ENCODE measurements at regions not wholly inside any gene's neighbourhood (a gene's known extent, or its start where the extent isn't known, plus 50 kb on each side); places are given as distances from the start of the nearest gene placed in this dataset.
A peak's percentile ranks its signal among the peaks of the same experiment; 100 is the strongest.
"Not testable (repeated sequence)": the region's sequence is repeated elsewhere in the genome, so short reads cannot be mapped to it uniquely, and the experiment has no call there.

GRCh38 chr20:25864963-25865714 is 168.5 kb upstream of the ZNF337 start:
- not testable (repeated sequence) for DNase-seq (ENCODE audit: low read depth)

DNA sequence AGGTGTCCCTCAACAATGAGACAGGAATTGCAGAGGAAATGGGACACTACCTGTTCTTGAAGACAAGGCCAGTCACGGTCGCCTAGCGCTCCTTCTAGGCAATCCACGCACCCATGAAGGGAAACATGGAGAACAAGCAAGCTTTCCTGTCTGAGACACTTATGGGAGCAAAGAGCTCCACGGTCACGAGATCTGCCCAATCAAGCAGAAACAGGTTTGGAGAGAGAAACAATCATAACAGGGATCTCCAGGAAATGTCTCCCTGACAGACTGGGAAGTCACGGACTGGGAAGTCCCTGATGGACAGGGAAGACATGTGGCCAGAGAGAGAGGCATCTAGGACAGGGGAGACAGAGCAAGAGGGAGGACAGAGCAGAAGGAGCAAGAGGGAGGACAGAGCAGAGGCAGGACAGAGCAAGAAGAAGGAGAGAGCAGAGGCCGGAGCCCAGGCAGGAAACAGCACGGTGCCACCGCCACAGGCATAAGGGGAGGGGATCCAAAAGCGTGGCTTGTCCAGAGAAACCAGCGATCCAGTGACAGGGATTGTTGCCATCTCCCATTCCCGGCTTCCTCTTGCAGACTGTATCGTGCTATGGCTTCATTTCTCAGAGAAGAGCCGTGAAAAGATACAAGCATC is 167.8 kb upstream of the ZNF337 start:
- DNase-seq (ENCODE audit: low read depth) = no peak

- no peak for DNase-seq (ENCODE audit: low read depth)
Observed at GRCh38 chr20:25863536-25864325, 167.1 kb upstream of the ZNF337 start.

DNA sequence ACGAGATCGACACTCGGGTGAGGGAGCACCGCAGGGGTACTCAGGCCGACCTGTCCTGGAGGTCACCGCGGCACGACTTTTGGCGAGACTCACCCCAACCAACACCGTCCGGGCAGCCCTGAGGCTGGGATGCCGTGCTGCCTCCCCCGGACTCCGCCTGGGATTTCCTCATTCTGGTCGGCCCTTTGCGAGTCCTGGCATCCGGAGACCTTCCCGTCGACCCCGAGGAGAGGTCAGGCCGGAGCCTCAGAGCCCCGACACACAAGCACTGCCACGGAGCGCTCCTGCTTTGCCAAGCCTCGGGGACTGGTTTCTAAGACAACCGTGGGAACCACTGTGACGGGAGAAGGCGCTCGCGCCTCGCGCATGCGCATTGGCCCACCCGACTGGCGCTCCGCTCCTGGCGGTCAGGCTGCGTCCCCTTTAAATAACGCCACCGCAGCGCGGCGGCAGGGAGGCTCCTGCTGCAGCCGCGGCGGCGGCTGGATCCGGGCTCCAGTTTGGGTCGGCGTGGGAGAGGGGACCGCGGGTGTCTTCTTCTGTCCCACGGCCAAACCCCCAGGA is 166.4 kb upstream of the ZNF337 start:
- DNase-seq (ENCODE audit: low read depth) = peak; percentile 55

DNA sequence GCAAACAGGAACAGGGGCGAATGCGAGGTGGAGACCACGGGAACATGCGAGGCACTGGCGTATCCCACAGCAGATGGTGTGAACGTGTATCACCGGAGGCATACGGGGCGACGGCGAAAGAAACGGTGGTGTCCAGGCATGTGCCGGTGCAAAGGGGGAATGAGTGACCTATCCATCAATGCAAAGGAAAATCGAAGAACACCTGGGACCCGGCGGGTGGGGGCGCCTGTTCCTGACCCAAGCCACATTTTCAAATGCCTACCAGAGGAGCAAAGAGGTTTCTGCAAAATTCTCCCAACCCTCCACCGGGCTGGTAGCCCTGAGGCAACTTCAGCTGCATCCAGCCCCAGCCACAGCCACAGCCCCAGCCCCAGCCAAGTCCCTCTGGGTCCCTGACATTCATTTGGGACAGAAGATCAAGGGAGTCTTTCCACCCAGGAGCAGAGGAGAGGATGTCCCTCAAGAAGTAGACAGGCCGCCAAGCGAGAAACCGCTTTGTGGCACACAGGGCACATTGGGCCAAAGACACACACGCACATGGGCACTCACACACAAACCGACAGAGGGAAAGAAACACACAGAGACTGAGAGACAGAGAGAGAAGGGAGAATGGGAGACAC is 164.0 kb upstream of the ZNF337 start:
- DNase-seq (ENCODE audit: low read depth) = no peak

- no peak for DNase-seq (ENCODE audit: low read depth)
Observed at GRCh38 chr20:25859649-25860530, 163.2 kb upstream of the ZNF337 start.

DNA sequence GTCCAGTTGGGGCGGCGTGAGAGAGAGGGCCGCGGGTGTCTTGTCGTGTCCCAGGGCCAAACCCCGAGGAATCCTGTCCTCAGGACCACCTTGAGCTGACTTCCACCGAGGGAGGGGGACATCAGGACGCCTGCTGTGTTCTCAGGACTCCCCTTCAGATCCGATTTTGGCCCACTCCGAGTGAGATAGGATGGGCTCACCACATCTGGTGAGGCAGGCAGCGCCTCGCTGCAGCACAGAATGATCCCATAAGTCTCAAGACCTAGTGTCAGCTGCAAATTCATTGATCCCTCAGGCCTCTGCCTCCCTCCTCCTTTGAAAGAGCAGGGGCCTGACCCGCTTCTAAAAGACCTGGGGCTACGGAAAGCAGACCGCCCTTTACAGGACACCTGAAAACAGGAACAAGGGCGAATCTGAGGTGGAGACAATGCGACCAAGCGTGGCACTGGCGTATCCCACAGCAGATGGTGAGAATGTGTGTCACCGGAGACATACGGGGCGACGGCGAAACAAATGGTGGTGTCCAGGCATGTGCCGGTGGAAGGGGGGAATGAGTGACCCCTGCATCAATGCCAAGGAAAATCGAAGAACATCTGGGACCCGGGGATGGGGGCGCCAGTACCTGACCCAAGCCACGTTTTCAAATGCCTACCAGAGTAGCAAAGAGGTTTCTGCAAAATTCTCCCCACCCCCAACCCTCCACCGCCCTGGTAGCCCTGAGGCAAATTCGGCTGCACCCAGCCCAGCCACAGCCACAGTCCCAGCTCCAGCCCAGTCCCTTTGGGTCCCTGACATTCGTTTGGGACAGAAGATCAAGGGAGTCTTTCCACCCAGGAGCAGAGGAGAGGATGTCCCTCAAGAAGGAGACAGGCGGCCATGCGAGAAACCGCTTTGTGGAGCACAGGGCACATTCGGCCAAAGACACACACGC is 162.1 kb upstream of the ZNF337 start:
- DNase-seq (ENCODE audit: low read depth) = no peak

- not testable (repeated sequence) for DNase-seq (ENCODE audit: low read depth)
Observed at GRCh38 chr20:25857091-25857788, 160.6 kb upstream of the ZNF337 start.

DNA sequence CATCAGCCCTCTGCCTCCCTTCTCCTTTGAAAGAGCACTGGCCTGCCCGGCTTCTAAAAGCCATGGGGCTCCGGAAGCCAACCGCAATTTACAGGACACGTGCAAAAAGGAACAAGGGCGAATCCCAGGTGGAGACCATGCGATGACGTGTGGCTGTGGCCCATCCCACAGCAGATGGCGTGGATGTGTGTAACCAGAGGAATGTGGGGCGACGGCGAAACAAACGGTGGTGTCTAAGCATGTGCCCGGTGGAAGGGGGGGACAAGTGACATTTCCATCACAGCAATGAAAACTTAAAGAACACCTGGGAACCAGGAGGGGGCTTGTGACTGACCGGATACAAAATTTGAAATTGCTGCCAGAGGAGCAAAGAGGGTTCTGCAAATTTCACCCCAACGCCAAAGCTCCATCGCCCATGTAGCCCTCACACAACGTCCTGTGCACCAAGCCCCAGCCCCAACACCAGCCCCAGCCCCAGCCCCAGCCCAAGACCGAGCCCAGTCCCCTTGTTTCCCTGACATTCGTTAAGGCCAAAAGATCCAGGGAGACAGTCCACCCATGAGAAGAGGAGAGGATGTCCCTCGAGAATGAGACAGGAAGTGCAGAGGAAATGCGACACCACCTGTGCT is 159.7 kb upstream of the ZNF337 start:
- no peak for DNase-seq (ENCODE audit: low read depth)

DNA sequence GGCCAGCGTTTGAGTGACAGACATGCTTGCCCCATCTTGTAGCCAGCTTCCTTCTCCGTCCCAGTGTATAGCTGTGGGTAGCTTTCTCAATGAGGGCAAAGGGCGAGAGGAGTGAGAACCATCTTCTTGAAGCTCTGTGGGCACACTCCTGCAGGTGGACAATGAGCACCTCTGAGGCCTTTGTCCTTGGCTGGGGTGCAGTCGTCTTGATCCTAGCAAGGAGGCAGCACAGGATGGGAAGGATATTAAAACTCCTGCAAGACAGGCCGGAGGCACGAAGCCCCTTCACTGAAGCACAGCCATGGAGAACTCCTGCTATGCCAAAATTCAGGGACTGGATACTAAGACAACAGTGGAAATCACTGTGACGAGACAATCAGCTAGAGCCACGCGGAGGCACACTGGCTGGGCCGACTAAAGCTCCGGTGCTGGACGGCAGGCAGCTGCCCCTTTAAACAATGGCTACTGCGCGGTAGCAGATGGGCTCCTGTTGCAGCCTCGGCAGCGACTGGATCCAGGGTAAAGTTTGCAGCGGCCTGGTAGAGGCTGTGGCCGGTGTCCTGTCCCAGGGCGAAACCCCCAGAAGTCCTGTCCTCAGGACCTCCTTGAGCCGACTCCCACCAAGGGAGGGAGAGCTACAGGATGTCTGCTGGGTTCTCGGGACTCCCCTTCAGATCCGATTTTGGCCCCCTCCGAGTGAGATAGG is 159.0 kb upstream of the ZNF337 start:
- DNase-seq (ENCODE audit: low read depth) = not testable (repeated sequence)

DNA sequence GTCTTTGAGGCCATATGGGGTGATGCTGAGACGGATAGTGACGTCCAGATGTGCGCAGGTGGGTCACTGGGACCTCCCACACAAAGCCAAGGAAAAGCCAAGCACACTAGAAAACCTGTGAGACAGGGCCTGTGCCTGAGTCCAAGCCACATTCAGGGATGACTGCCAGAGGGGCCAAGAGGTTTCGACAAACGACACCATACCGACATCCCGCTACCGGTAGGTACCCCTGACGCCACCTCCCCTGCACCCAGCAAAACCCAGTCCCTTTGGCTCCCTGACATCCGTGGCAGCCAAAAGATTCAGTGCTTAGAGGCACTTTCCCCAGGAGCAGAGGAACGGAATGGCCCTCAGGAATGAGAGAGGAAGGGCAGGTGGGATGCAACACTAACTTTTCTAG is 158.0 kb upstream of the ZNF337 start:
- not testable (repeated sequence) for DNase-seq (ENCODE audit: low read depth)

- peak; percentile 50 for DNase-seq (ENCODE audit: low read depth)
Observed at GRCh38 chr20:25853718-25854388, 157.2 kb upstream of the ZNF337 start.

DNA sequence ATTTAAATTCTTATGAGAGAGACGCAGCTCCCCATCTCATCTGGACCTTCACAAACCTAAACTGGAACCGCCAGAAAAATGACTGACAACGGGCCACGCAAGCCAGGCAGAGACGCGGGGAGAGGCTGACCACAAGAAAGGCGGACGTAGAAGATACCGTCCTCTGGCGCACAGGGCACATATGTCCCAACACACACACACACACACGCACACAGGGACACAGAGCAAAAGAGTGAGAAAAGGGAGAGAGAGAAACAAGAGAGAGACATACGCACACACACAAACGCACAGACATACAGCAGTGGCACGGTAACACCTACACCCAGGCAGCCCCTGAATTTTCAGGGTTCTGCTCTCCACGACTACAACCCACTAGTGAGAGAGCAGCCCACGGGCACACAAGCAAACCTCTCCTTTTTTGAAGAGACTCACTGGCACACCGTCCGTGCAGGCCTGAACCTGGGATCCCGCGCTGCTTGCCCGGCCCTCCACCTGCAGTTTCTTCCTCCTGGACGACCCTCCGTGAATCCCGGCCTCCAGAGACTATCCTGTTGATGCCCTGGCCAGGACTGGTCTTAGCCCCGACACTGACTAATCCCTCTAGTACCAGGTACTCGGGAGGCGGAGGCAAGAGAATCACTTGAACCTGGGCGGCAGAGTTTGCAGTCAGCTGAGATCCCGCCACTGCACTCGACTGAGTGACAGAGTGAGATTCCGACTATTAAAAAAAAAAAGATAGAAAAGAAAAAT is 156.5 kb upstream of the ZNF337 start:
- not testable (repeated sequence) for DNase-seq (ENCODE audit: low read depth)

DNA sequence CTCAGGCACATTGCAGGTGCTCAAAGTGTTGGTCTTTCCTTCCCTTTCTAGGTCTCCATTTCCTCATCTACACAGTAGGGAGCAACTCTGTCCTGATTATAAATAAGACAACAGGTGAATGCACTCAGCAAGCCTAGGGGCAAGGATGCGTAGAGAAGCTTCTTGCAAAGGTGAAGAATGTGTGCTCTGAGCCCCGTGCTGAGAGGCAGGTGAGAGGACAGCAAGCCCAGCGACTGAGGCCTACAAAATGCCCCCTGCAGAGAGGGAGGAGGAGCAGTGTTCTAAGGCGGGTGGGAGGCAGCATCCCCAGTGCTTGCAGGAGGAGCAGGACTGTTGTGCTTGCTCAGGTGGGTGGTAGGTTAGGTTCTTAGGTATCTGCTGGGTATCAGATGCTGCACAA is 153.5 kb upstream of the ZNF337 start:
- DNase-seq (ENCODE audit: low read depth) = not testable (repeated sequence)

DNA sequence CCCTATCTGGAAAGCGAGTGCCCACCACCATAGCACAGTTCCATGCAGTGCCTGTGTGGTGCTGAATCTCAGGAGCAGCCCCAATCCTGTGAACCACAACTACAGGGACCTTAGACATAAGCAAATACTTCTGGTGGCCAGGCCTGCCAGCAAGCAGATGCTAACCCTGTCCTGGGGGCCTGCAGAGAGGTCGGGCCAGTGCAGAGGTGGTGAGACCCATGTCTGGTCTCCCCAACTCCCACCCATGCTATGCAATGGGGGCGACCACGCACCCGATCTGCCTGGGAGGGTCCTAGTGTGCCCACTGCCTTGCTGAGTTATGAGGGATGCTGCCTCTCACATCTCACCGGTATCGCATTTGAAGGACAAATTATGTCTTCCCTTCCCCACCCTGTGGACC is 151.6 kb upstream of the ZNF337 start:
- DNase-seq (ENCODE audit: low read depth) = no peak

- not testable (repeated sequence) for DNase-seq (ENCODE audit: low read depth)
Observed at GRCh38 chr20:25844640-25845039, 148.0 kb upstream of the ZNF337 start.

DNA sequence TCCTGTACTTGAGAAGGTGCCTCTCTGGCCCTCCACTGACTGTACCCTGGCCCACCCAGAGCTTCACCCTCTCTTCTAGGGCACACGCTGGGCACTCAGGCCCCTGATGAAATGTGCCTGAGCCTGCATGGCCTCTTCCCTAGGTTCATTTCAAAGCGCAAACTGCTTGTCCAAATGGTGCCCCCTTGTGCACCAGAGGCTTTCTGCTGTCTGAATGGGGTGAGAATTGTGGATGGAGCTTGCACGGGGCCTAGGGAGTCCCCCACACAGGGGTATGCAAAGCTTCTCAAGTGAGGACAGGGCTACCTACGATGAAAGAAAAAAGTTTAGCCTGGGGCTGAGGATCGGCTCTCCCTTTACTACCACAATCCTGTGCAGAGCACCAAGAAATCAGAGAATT is 116.9 kb upstream of the ZNF337 start:
- not testable (repeated sequence) for DNase-seq (ENCODE audit: low read depth)

Data from amniotic epithelial cell (primary cell).